Upper lobe of left lung (tissue), 6 donors: ENCODE measurements at regions not wholly inside any gene's neighbourhood (a gene's known extent, or its start where the extent isn't known, plus 50 kb on each side); places are given as distances from the start of the nearest gene placed in this dataset.

Source experiments
- ATAC-seq, 2 donors: fragments of 200-7000 bp; cut with Tn5 transposase; one replicate each; pipeline ENCODE4 v1.9.1; 2022; ENCODE audit warnings: mild to moderate bottlenecking in 2 of 2, moderate library complexity in 2 of 2; ENCODE audit not compliant: low FRiP score in 2 of 2
- DNase-seq, 2 donors: peaks; one replicate each; pipeline ENCODE4 v3.0.0-alpha.2; 2019 to 2020
- H3K27ac ChIP-seq, 4 donors: fragments of 200-600 bp; sonication (generic); one replicate each; pipeline ENCODE4 v1.5.1; 2016 to 2019
- H3K27me3 ChIP-seq, 4 donors: fragments of 200-600 bp; sonication (generic); one replicate each; pipeline ENCODE4 v1.5.1; 2017 to 2019
- H3K36me3 ChIP-seq, 4 donors: fragments of 200-600 bp; sonication (generic); one replicate each; pipeline ENCODE4 v1.5.1; 2016 to 2019
- H3K4me1 ChIP-seq, 4 donors: fragments of 200-600 bp; sonication (generic); one replicate each; pipeline ENCODE4 v1.5.1; 2018 to 2019
- H3K4me3 ChIP-seq, 4 donors: fragments of 200-600 bp; sonication (generic); one replicate each; pipeline ENCODE4 v1.5.1; 2017 to 2019; ENCODE audit warnings: mild to moderate bottlenecking in 2 of 4, moderate library complexity in 1 of 4
- H3K9me3 ChIP-seq, 4 donors: fragments of 200-600 bp; sonication (generic); one replicate each; pipeline ENCODE4 v1.5.1; 2018 to 2019
- CTCF ChIP-seq, 6 experiments: fragments of 450-650 bp in 4 of 6; fragments of 200-600 bp in 2 of 6; sonication (generic) in 2 of 6; IDR thresholded peaks; one replicate each; pipeline ENCODE4 v1.5.1; 2016 to 2019; ENCODE audit warnings: antibody characterized with exemption in 6 of 6
- EP300 ChIP-seq, 4 donors: sonication (generic); formaldehyde crosslinking; IDR thresholded peaks; one replicate each; pipeline ENCODE4 v1.5.1; 2017; ENCODE audit warnings: antibody characterized with exemption in 4 of 4, control low read depth in 2 of 4
- POLR2A ChIP-seq, 4 donors: fragments of 450-650 bp; IDR thresholded peaks; one replicate each; pipeline ENCODE4 v1.5.1; 2016 to 2017; ENCODE audit warnings: antibody characterized with exemption in 4 of 4, mild to moderate bottlenecking in 2 of 4
- POLR2AphosphoS5 ChIP-seq, 2 donors: sonication (generic); formaldehyde crosslinking; IDR thresholded peaks; one replicate each; pipeline ENCODE4 v1.5.1; 2017; ENCODE audit warnings: antibody characterized with exemption in 2 of 2
- WGBS, 2 donors: methylation state at CpG; one replicate each; pipeline ENCODE4 v1.1.5; 2017 to 2018; 5-methylcytosine and 5-hydroxymethylcytosine counted together
- donor health status: DM: no; HTN: no; CAD: no; lungs with moderate emphysema.
- donor health status: DM: no; HTN: yes; CAD: no; lungs with severe emphysema.

- 67 to 80% methylated on average over 1 to 6 of the region's 6 CpGs for WGBS, 2 donors
- no peak for TF ChIP-seq POLR2A (IDR thresholded peaks at IDR 0.05)
- TF ChIP-seq POLR2AphosphoS5 (IDR thresholded peaks at IDR 0.05), result no peak
- no peak for TF ChIP-seq CTCF (IDR thresholded peaks at IDR 0.05)
- no peak for TF ChIP-seq EP300 (IDR thresholded peaks at IDR 0.05)
- H3K9me3 ChIP-seq, result no peaks in the 10 kb centered on the region
- no peak overlapping the region for H3K4me3 ChIP-seq
- no peaks in the 10 kb centered on the region for H3K36me3 ChIP-seq
- no peaks in the 10 kb centered on the region for H3K4me1 ChIP-seq
- no peak overlapping the region for H3K27ac ChIP-seq
- no peak for ATAC-seq
- H3K27me3 ChIP-seq, result no peaks in the 10 kb centered on the region
- no peak for DNase-seq
Measured at GRCh38 chr14:76323331-76324050, 52.4 kb upstream of the ESRRB start.

DNA sequence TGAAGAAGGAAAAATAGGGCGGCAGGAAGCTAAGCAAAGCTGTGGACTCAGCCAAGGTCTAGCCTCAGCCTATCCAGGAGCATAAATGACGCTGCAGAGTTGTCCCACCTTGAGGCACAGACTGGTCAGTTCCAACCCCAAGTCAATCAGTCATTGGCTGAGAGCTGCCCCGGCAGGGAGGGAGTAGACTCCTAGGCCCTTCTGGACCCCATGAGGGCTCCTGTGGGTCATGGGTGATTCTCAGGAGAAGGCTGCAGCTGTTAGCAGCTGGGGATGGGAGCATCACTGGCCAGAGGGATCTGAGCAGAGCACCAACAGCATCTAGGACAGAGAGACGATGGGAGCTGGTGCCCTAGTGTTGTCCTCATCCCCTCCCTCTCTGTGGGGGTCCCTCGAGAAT lies 51.8 kb upstream of the ESRRB start:
- H3K4me1 ChIP-seq, result no peaks in the 10 kb centered on the region
- no peak overlapping the region for H3K27ac ChIP-seq
- DNase-seq, result no peak
- WGBS, 2 donors, result 83 to 96% methylated on average over 3 to 5 of the region's 5 CpGs
- no peaks in the 10 kb centered on the region for H3K36me3 ChIP-seq
- H3K27me3 ChIP-seq, result no peaks in the 10 kb centered on the region
- no peak overlapping the region for H3K4me3 ChIP-seq
- TF ChIP-seq CTCF (IDR thresholded peaks at IDR 0.05) (no peak), POLR2AphosphoS5 (IDR thresholded peaks at IDR 0.05) (no peak), POLR2A (IDR thresholded peaks at IDR 0.05) (no peak), EP300 (IDR thresholded peaks at IDR 0.05) (no peak)
- H3K9me3 ChIP-seq, result no peaks in the 10 kb centered on the region
- no peak for ATAC-seq
